SK-N-SH (cell line): ENCODE measurements at regions not wholly inside any gene's neighbourhood (a gene's known extent, or its start where the extent isn't known, plus 50 kb on each side); places are given as distances from the start of the nearest gene placed in this dataset.
"Not testable (repeated sequence)": the region's sequence is repeated elsewhere in the genome, so short reads cannot be mapped to it uniquely, and the experiment has no call there.

Source experiments
- CTCF ChIA-PET: fragments of 300-600, 350-600 bp; formaldehyde crosslinking; extraction: SDS; loops from one replicate; lab custom pipeline; 2021; lab: Yijun Ruan, JAX
- POLR2A ChIA-PET: fragments of 350-600 bp; sonication (Branson Sonifier 250); formaldehyde crosslinking; extraction: SDS; loops from one replicate; lab custom pipeline; 2020; ENCODE audit warnings: antibody characterized with exemption, inconsistent platforms; lab: Yijun Ruan, JAX
- DNase-seq: peaks from one replicate; pipeline ENCODE4 v3.0.0; 2012
- H2AFZ ChIP-seq: fragments of 200-600 bp; sonication (generic); 2 replicates; pipeline ENCODE4 v1.8.1; 2016; ENCODE audit warnings: antibody characterized with exemption, mild to moderate bottlenecking, low read depth
- H3F3A ChIP-seq: fragments of 200-600 bp; sonication (generic); replicated peaks from 2 replicates; pipeline ENCODE3; 2016; ENCODE audit warnings: antibody characterized with exemption, mild to moderate bottlenecking; ENCODE audit not compliant: insufficient read depth
- H3K27ac ChIP-seq, 2 experiments: fragments of 200-500 bp in 1 of 2; fragments of 200-600 bp in 1 of 2; sonication (Bioruptor generic) in 1 of 2; sonication (generic), shearing (Covaris generic) in 1 of 2; 2 replicates each; pipeline versions ENCODE4 v1.5.1 to v1.6.1; 2014 to 2016; ENCODE audit warnings: low read depth in 2 of 2, inconsistent platforms in 1 of 2, low read length in 1 of 2, mild to moderate bottlenecking in 1 of 2, mixed read lengths in 1 of 2
- H3K27me3 ChIP-seq: fragments of 200-600 bp; sonication (generic), shearing (Covaris generic); 2 replicates; pipeline ENCODE4 v1.6.1; 2016; ENCODE audit warnings: mixed run types; ENCODE audit not compliant: insufficient read depth
- H3K36me3 ChIP-seq, 2 experiments: fragments of 200-500 bp in 1 of 2; fragments of 200-600 bp in 1 of 2; sonication (Bioruptor generic) in 1 of 2; sonication (generic) in 1 of 2; replicated peaks in 1 of 2; 2 replicates each; pipeline versions ENCODE3 to v1.5.1; 2014 to 2016; ENCODE audit warnings: low read length in 1 of 2, mild to moderate bottlenecking in 1 of 2; ENCODE audit not compliant: insufficient read depth in 2 of 2, control insufficient read depth in 1 of 2
- H3K4me1 ChIP-seq, 2 experiments: fragments of 200-500 bp in 1 of 2; fragments of 200-600 bp in 1 of 2; sonication (Bioruptor generic) in 1 of 2; sonication (generic), shearing (Covaris generic) in 1 of 2; 2 replicates each; pipeline versions ENCODE4 v1.5.1 to v1.6.1; 2014 to 2016; ENCODE audit warnings: low read depth in 1 of 2, low read length in 1 of 2, mixed run types in 1 of 2; ENCODE audit not compliant: insufficient read depth in 2 of 2, control insufficient read depth in 1 of 2
- H3K4me2 ChIP-seq: fragments of 200-600 bp; sonication (generic), shearing (Covaris generic); 2 replicates; pipeline ENCODE4 v1.6.1; 2017; ENCODE audit warnings: mixed run types
- H3K4me3 ChIP-seq, 2 experiments: fragments of 200-500 bp in 1 of 2; fragments of 200-600 bp in 1 of 2; sonication (Bioruptor generic) in 1 of 2; sonication (generic), shearing (Covaris generic) in 1 of 2; 2 replicates each; pipeline versions ENCODE4 v1.5.1 to v1.8.1; 2014 to 2016; ENCODE audit warnings: low read depth in 2 of 2, inconsistent platforms in 1 of 2, low read length in 1 of 2, mild to moderate bottlenecking in 1 of 2, mixed read lengths in 1 of 2, moderate library complexity in 1 of 2
- H3K79me2 ChIP-seq: fragments of 200-600 bp; sonication (generic); 2 replicates; pipeline ENCODE4 v1.8.1; 2017; ENCODE audit warnings: mild to moderate bottlenecking; ENCODE audit not compliant: insufficient read depth
- H3K9ac ChIP-seq: fragments of 200-600 bp; sonication (generic); 2 replicates; pipeline ENCODE4 v1.6.1; 2017; ENCODE audit warnings: mixed run types
- H3K9me2 ChIP-seq: fragments of 200-600 bp; sonication (generic); 2 replicates; pipeline ENCODE4 v1.6.1; 2017; ENCODE audit warnings: mixed run types
- H3K9me3 ChIP-seq: fragments of 200-600 bp; sonication (generic); 2 replicates; pipeline ENCODE4 v1.6.1; 2017; ENCODE audit warnings: mixed run types, mild to moderate bottlenecking, moderate library complexity
- H4K20me1 ChIP-seq: fragments of 200-600 bp; sonication (generic); 2 replicates; pipeline ENCODE4 v1.6.1; 2017; ENCODE audit warnings: mild to moderate bottlenecking, mixed run types; ENCODE audit not compliant: insufficient read depth
- CHD2 ChIP-seq: fragments of 150-350 bp; IDR thresholded peaks from 2 replicates; pipeline ENCODE4 v1.6.1; 2018; ENCODE audit warnings: low read length; ENCODE audit not compliant: partially characterized antibody
- FOSL2 ChIP-seq: IDR thresholded peaks from 2 replicates; pipeline ENCODE4 v1.4.0; 2012; ENCODE audit warnings: low read depth, mild to moderate bottlenecking, moderate library complexity, borderline replicate concordance
- POLR2AphosphoS5 ChIP-seq: IDR thresholded peaks from 2 replicates; pipeline ENCODE4 v1.6.1; 2012; ENCODE audit warnings: low read depth, low read length
- RFX5 ChIP-seq: IDR thresholded peaks from 2 replicates; pipeline ENCODE4 v1.6.1; 2012; ENCODE audit warnings: mild to moderate bottlenecking, improper control_type of control experiment, low read length
- RXRA ChIP-seq: IDR thresholded peaks from 2 replicates; pipeline ENCODE4 v1.4.0; 2012; ENCODE audit warnings: low read depth, mild to moderate bottlenecking, borderline replicate concordance
- TAF1 ChIP-seq: IDR thresholded peaks from 2 replicates; pipeline ENCODE4 v1.6.1; 2012; ENCODE audit warnings: low read depth, mild to moderate bottlenecking, low read length, moderate library complexity, borderline replicate concordance
- TCF12 ChIP-seq: IDR thresholded peaks from 2 replicates; pipeline ENCODE4 v1.4.0; 2012
- TEAD4 ChIP-seq: IDR thresholded peaks from 2 replicates; pipeline ENCODE4 v1.4.0; 2012; ENCODE audit warnings: mild to moderate bottlenecking, borderline replicate concordance; ENCODE audit not compliant: insufficient read depth
- WGBS: methylation state at CpG from one replicate; pipeline ENCODE4 v1.1.6; 2017; ENCODE audit warnings: low lambda C conversion rate; 5-methylcytosine and 5-hydroxymethylcytosine counted together
- TF ChIP-seq, protein P1 (sequence below): IDR thresholded peaks from 2 replicates; pipeline ENCODE4 v1.6.1; 2012; ENCODE audit warnings: mild to moderate bottlenecking, low read depth, low read length, moderate library complexity
- TF ChIP-seq, protein P2 (sequence below): IDR thresholded peaks from 2 replicates; pipeline ENCODE4; 2012
- TF ChIP-seq, protein P3 (sequence below): IDR thresholded peaks from 2 replicates; pipeline ENCODE4 v1.4.0; 2012; ENCODE audit warnings: low read depth, borderline replicate concordance
- TF ChIP-seq, protein P4 (sequence below): fragments of 150-350 bp; IDR thresholded peaks from 2 replicates; pipeline ENCODE4 v1.6.1; 2017; ENCODE audit warnings: antibody characterized with exemption, low read length, low read depth, borderline replicate concordance
- TF ChIP-seq, protein P5 (sequence below): fragments of 200-600 bp; sonication (generic); IDR thresholded peaks from 2 replicates; pipeline ENCODE4 v1.6.1; 2017; ENCODE audit warnings: antibody characterized with exemption, mild to moderate bottlenecking, moderate library complexity

DNA sequence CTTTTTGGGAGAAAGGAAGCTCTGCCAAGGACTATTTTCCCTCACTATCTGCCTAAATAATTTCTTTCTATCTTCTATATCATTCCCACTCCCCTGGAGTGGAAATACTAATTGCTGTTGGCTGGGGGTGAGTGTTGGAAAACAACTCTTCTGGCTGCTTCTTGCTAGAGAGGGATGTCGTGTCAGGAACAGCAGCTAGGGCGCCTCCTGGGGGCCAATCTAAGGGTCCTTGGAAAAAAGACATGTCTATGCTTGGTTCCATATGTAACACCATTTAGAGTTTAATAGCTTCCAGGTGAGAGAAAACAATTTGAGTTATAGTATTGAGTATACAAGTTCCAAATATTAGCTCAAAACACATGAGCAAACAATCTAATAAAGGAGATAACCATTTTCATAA, 111.3 kb downstream of the MAGEE1 start:
- no peaks in the 10 kb centered on the region for H3K36me3 ChIP-seq
- H3K4me2 ChIP-seq = no peak overlapping the region
- no peaks in the 10 kb centered on the region for H3F3A ChIP-seq
- H3K9ac ChIP-seq = no peak overlapping the region
- TF ChIP-seq CHD2 (no peak), TCF12 (no peak)
- TF ChIP-seq, protein P1, sequence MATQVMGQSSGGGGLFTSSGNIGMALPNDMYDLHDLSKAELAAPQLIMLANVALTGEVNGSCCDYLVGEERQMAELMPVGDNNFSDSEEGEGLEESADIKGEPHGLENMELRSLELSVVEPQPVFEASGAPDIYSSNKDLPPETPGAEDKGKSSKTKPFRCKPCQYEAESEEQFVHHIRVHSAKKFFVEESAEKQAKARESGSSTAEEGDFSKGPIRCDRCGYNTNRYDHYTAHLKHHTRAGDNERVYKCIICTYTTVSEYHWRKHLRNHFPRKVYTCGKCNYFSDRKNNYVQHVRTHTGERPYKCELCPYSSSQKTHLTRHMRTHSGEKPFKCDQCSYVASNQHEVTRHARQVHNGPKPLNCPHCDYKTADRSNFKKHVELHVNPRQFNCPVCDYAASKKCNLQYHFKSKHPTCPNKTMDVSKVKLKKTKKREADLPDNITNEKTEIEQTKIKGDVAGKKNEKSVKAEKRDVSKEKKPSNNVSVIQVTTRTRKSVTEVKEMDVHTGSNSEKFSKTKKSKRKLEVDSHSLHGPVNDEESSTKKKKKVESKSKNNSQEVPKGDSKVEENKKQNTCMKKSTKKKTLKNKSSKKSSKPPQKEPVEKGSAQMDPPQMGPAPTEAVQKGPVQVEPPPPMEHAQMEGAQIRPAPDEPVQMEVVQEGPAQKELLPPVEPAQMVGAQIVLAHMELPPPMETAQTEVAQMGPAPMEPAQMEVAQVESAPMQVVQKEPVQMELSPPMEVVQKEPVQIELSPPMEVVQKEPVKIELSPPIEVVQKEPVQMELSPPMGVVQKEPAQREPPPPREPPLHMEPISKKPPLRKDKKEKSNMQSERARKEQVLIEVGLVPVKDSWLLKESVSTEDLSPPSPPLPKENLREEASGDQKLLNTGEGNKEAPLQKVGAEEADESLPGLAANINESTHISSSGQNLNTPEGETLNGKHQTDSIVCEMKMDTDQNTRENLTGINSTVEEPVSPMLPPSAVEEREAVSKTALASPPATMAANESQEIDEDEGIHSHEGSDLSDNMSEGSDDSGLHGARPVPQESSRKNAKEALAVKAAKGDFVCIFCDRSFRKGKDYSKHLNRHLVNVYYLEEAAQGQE = no peak
- TF ChIP-seq, protein P2, sequence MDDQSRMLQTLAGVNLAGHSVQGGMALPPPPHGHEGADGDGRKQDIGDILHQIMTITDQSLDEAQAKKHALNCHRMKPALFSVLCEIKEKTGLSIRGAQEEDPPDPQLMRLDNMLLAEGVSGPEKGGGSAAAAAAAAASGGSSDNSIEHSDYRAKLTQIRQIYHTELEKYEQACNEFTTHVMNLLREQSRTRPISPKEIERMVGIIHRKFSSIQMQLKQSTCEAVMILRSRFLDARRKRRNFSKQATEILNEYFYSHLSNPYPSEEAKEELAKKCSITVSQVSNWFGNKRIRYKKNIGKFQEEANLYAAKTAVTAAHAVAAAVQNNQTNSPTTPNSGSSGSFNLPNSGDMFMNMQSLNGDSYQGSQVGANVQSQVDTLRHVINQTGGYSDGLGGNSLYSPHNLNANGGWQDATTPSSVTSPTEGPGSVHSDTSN = no peak
- TF ChIP-seq, protein P3, sequence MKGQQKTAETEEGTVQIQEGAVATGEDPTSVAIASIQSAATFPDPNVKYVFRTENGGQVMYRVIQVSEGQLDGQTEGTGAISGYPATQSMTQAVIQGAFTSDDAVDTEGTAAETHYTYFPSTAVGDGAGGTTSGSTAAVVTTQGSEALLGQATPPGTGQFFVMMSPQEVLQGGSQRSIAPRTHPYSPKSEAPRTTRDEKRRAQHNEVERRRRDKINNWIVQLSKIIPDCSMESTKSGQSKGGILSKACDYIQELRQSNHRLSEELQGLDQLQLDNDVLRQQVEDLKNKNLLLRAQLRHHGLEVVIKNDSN = no peak
- H4K20me1 ChIP-seq = no peaks in the 10 kb centered on the region
- H3K9me3 ChIP-seq = no peaks in the 10 kb centered on the region
- no peak for DNase-seq
- no peak overlapping the region for H2AFZ ChIP-seq
- H3K4me1 ChIP-seq = no peaks in the 10 kb centered on the region
- WGBS = 0% methylated on average over 2 of the region's 2 CpGs
- CTCF ChIA-PET = no interaction called here
- H3K27ac ChIP-seq = no peak overlapping the region
- H3K9me2 ChIP-seq = no peaks in the 10 kb centered on the region
- H3K27me3 ChIP-seq = no peaks in the 10 kb centered on the region
- H3K79me2 ChIP-seq = no peaks in the 10 kb centered on the region
- POLR2A ChIA-PET = no interaction called here
- no peak overlapping the region for H3K4me3 ChIP-seq

DNA sequence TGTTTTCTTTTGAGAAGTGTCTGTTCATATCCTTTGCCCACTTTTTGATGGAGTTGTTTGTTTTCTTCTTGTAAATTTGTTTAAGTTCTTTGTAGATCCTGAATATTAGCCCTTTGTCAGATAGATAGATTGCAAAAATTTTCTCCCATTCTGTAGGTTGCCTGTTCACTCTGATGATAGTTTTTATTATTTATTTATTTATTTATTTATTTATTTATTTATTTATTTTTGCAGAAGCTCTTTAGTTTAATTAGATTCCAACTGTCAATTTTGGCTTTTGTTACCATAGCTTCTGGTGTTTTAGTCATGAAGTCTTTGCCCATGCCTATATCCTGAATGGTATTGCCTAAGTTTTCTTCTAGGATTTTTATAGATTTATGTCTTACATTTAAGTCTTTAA, 115.9 kb downstream of the MAGEE1 start:
- DNase-seq, CTCF ChIA-PET, H3K4me2 ChIP-seq, H4K20me1 ChIP-seq, H3K9me3 ChIP-seq, H3K9me2 ChIP-seq, POLR2A ChIA-PET, H3K36me3 ChIP-seq, H3K27ac ChIP-seq, H3K9ac ChIP-seq, H2AFZ ChIP-seq, H3K27me3 ChIP-seq, H3K79me2 ChIP-seq, H3K4me3 ChIP-seq, H3K4me1 ChIP-seq, H3F3A ChIP-seq: not testable (repeated sequence)

DNA sequence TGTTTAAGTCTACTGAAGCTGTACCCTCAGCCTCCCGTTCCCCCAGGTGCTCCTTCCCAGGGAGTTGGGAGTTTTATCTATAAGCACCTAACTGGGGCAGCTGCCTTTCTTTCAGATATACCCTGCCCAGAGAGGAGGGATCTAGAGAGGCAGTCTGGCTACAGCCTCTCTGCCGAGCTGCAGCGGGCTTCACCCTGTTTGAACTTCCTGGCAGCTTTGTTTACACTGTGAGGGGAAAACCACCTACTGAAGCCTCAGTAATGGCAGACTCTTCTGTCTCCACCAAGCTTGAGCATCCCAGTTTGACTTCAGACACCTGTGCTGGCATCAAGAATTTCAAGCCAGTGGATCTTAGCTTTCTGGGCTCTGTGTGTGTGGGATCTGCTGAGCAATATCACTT, 122.5 kb downstream of the MAGEE1 start:
- H3K36me3 ChIP-seq = no peaks in the 10 kb centered on the region
- no peaks in the 10 kb centered on the region for H3K9me3 ChIP-seq
- H3K9me2 ChIP-seq = no peaks in the 10 kb centered on the region
- H3K79me2 ChIP-seq = no peaks in the 10 kb centered on the region
- no peak overlapping the region for H3K9ac ChIP-seq
- 0% methylated on average over 3 of the region's 3 CpGs for WGBS
- H3K27ac ChIP-seq = no peak overlapping the region
- no peaks in the 10 kb centered on the region for H3K4me1 ChIP-seq
- no peak overlapping the region for H3K4me2 ChIP-seq
- TF ChIP-seq TEAD4 = no peak
- no peak for TF ChIP-seq FOSL2
- TF ChIP-seq, protein P4, sequence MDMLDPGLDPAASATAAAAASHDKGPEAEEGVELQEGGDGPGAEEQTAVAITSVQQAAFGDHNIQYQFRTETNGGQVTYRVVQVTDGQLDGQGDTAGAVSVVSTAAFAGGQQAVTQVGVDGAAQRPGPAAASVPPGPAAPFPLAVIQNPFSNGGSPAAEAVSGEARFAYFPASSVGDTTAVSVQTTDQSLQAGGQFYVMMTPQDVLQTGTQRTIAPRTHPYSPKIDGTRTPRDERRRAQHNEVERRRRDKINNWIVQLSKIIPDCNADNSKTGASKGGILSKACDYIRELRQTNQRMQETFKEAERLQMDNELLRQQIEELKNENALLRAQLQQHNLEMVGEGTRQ = no peak
- no peak for TF ChIP-seq POLR2AphosphoS5
- TF ChIP-seq, protein P5, sequence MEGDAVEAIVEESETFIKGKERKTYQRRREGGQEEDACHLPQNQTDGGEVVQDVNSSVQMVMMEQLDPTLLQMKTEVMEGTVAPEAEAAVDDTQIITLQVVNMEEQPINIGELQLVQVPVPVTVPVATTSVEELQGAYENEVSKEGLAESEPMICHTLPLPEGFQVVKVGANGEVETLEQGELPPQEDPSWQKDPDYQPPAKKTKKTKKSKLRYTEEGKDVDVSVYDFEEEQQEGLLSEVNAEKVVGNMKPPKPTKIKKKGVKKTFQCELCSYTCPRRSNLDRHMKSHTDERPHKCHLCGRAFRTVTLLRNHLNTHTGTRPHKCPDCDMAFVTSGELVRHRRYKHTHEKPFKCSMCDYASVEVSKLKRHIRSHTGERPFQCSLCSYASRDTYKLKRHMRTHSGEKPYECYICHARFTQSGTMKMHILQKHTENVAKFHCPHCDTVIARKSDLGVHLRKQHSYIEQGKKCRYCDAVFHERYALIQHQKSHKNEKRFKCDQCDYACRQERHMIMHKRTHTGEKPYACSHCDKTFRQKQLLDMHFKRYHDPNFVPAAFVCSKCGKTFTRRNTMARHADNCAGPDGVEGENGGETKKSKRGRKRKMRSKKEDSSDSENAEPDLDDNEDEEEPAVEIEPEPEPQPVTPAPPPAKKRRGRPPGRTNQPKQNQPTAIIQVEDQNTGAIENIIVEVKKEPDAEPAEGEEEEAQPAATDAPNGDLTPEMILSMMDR = no peak
- TF ChIP-seq TCF12 = no peak
- no peak for TF ChIP-seq RXRA
- no peak for TF ChIP-seq TAF1
- no peak for TF ChIP-seq RFX5
- H3F3A ChIP-seq = no peaks in the 10 kb centered on the region
- no peaks in the 10 kb centered on the region for H4K20me1 ChIP-seq
- no peak overlapping the region for H3K4me3 ChIP-seq
- no peak for DNase-seq
- H2AFZ ChIP-seq = no peak overlapping the region
- CTCF ChIA-PET = no interaction called here
- no peaks in the 10 kb centered on the region for H3K27me3 ChIP-seq
- POLR2A ChIA-PET = no interaction called here
